Astrocyte (in vitro differentiated cells and primary cell): ENCODE measurements at regions not wholly inside any gene's neighbourhood (a gene's known extent, or its start where the extent isn't known, plus 50 kb on each side); places are given as distances from the start of the nearest gene placed in this dataset.

ENCODE experiments used
- DNase-seq: peaks from one replicate; pipeline ENCODE4 v3.0.0-alpha.2; 2010; ENCODE audit warnings: low read depth
- FAIRE-seq: peaks from 2 replicates; lab custom pipeline; 2011; peaks lifted over from hg19 to GRCh38; lab: Jason Lieb, UNC
- H2AFZ ChIP-seq: 2 replicates; pipeline ENCODE4 v1.6.0; 2012; ENCODE audit warnings: low read depth, low read length, inconsistent platforms
- H3K27ac ChIP-seq: 2 replicates; pipeline ENCODE4 v1.5.1; 2011; ENCODE audit warnings: low read depth, low read length, inconsistent platforms
- H3K27me3 ChIP-seq: 2 replicates; pipeline ENCODE4 v1.6.0; 2011; ENCODE audit warnings: low read length, inconsistent platforms; ENCODE audit not compliant: insufficient read depth
- H3K36me3 ChIP-seq: 2 replicates; pipeline ENCODE4 v1.5.1; 2011; ENCODE audit warnings: low read length, inconsistent platforms; ENCODE audit not compliant: insufficient read depth
- H3K4me1 ChIP-seq: 2 replicates; pipeline ENCODE4 v1.5.1; 2011; ENCODE audit warnings: low read length, inconsistent platforms; ENCODE audit not compliant: insufficient read depth
- H3K4me2 ChIP-seq: 2 replicates; pipeline ENCODE4 v1.6.0; 2012; ENCODE audit warnings: low read length, inconsistent platforms
- H3K4me3 ChIP-seq: 2 replicates; pipeline ENCODE4 v1.5.1; 2011; ENCODE audit warnings: low read depth, mild to moderate bottlenecking, low read length, inconsistent platforms; ENCODE audit not compliant: insufficient read depth
- H3K79me2 ChIP-seq: 2 replicates; pipeline ENCODE4 v1.6.0; 2012; ENCODE audit warnings: mild to moderate bottlenecking, low read length, inconsistent platforms; ENCODE audit not compliant: insufficient read depth
- H3K9ac ChIP-seq: 2 replicates; pipeline ENCODE4 v1.6.0; 2012; ENCODE audit warnings: mild to moderate bottlenecking, low read length, inconsistent platforms
- H3K9me3 ChIP-seq: 2 replicates; pipeline ENCODE4 v1.5.1; 2012; ENCODE audit warnings: low read depth, mild to moderate bottlenecking, low read length, inconsistent platforms; ENCODE audit not compliant: insufficient read depth
- H4K20me1 ChIP-seq: 2 replicates; pipeline ENCODE4 v1.6.0; 2012; ENCODE audit warnings: low read length, inconsistent platforms; ENCODE audit not compliant: insufficient read depth
- H3K27ac Mint-ChIP-seq: one replicate; pipeline ENCODE4 v1.8.0; 2021; ENCODE audit warnings: mild to moderate bottlenecking, mixed read lengths; ENCODE audit not compliant: unreplicated experiment
- H3K27me3 Mint-ChIP-seq: one replicate; pipeline ENCODE4 v1.8.0; 2021; ENCODE audit warnings: low read depth, mixed read lengths; ENCODE audit not compliant: unreplicated experiment
- H3K36me3 Mint-ChIP-seq: one replicate; pipeline ENCODE4 v1.8.0; 2021; ENCODE audit warnings: low read depth, mixed read lengths; ENCODE audit not compliant: unreplicated experiment
- H3K4me1 Mint-ChIP-seq: one replicate; pipeline ENCODE4 v1.8.0; 2021; ENCODE audit warnings: low read depth, mixed read lengths; ENCODE audit not compliant: unreplicated experiment
- H3K4me3 Mint-ChIP-seq: one replicate; pipeline ENCODE4 v1.8.0; 2021; ENCODE audit warnings: mild to moderate bottlenecking, moderate library complexity, mixed read lengths; ENCODE audit not compliant: unreplicated experiment
- H3K9me3 Mint-ChIP-seq: one replicate; pipeline ENCODE4 v1.8.0; 2021; ENCODE audit warnings: mild to moderate bottlenecking, mixed read lengths; ENCODE audit not compliant: unreplicated experiment
- CTCF ChIP-seq: IDR thresholded peaks from 2 replicates; pipeline ENCODE4 v1.5.1; 2011; ENCODE audit warnings: low read depth, mild to moderate bottlenecking, inconsistent platforms, low read length, moderate library complexity; ENCODE audit not compliant: insufficient read depth
- EZH2 ChIP-seq: IDR thresholded peaks from 2 replicates; pipeline ENCODE4 v1.6.1; 2012; ENCODE audit warnings: mild to moderate bottlenecking, low read length, inconsistent platforms; ENCODE audit not compliant: insufficient read depth

DNA sequence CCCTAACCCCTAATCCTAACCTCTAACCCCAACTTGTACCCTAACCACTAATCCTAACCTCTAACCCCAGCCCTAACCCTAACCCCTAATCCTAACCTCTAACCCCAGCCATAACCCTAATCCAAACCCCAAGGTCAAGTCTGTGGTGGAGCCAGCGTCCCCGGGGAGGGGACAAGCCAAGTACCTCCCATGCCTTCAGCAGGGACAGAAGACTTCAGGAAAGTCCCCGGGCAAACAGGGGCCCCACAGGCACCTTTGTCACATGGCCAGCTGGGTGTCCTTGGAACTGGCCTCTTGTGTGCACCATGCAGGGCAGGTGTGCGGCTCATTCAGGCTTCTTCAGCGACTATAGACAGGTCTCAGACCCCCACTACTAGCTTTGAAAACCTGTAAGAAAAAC lies 555.8 kb downstream of the BRD1 start:
- H3K9ac ChIP-seq = no peak overlapping the region
- H3K9me3 ChIP-seq = peaks cover 5% of the 10 kb centered on the region
- Mint-ChIP-seq H3K27ac (no peak overlapping the region), H3K4me1 (no peaks in the 10 kb centered on the region), H3K4me3 (no peak overlapping the region), H3K36me3 (no peaks in the 10 kb centered on the region), H3K27me3 (peaks cover 54% of the 10 kb centered on the region), H3K9me3 (peaks cover 3% of the 10 kb centered on the region)
- FAIRE-seq (no peak), DNase-seq (no peak)
- no peak for TF ChIP-seq CTCF
- no peak for TF ChIP-seq EZH2
- no peak overlapping the region for H3K4me2 ChIP-seq
- H3K4me3 ChIP-seq = no peak overlapping the region
- H3K79me2 ChIP-seq = no peaks in the 10 kb centered on the region
- H4K20me1 ChIP-seq = no peaks in the 10 kb centered on the region
- no peak overlapping the region for H3K27ac ChIP-seq
- no peaks in the 10 kb centered on the region for H3K36me3 ChIP-seq
- H2AFZ ChIP-seq = no peak overlapping the region
- H3K4me1 ChIP-seq = no peaks in the 10 kb centered on the region
- no peaks in the 10 kb centered on the region for H3K27me3 ChIP-seq

DNA sequence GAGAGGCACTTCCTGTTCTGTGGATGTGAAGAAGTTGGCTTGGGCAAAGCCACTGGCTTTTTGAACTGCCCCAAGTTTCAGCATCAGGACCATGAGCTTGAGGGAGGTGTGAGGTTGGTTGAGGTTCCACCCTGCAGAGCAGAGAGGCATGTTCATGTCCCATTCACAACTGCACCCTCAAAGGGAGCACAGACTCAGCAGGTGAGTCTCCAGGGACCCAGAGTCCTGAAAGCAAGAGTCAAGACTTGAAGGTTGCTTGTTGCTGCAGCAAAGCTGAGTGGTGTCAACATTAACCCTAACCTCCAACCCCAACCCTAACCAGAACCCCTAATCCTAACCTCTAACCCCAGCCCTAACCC lies 556.3 kb downstream of the BRD1 start:
- Histone ChIP-seq H3K4me1 (no peaks in the 10 kb centered on the region), H3K79me2 (no peaks in the 10 kb centered on the region), H4K20me1 (no peaks in the 10 kb centered on the region), H3K4me2 (no peak overlapping the region), H3K27me3 (no peaks in the 10 kb centered on the region), H3K27ac (no peak overlapping the region), H3K36me3 (no peaks in the 10 kb centered on the region), H3K9me3 (peaks cover 7% of the 10 kb centered on the region), H3K4me3 (no peak overlapping the region), H3K9ac (no peak overlapping the region), H2AFZ (no peak overlapping the region)
- no peaks in the 10 kb centered on the region for H3K36me3 Mint-ChIP-seq
- no peak overlapping the region for H3K27ac Mint-ChIP-seq
- no peaks in the 10 kb centered on the region for H3K4me1 Mint-ChIP-seq
- H3K4me3 Mint-ChIP-seq = no peak overlapping the region
- FAIRE-seq (no peak), DNase-seq (no peak)
- H3K27me3 Mint-ChIP-seq = peaks cover 59% of the 10 kb centered on the region
- H3K9me3 Mint-ChIP-seq = peaks cover 3% of the 10 kb centered on the region
- TF ChIP-seq CTCF = no peak

- DNase-seq (no peak), FAIRE-seq (no peak)
- H3K27me3 ChIP-seq = no peaks in the 10 kb centered on the region
- no peak overlapping the region for H3K4me3 ChIP-seq
- Mint-ChIP-seq H3K36me3 (no peaks in the 10 kb centered on the region), H3K4me3 (no peak overlapping the region), H3K9me3 (peaks cover 3% of the 10 kb centered on the region), H3K27ac (no peak overlapping the region), H3K27me3 (peaks cover 55% of the 10 kb centered on the region), H3K4me1 (no peaks in the 10 kb centered on the region)
- H3K4me1 ChIP-seq = no peaks in the 10 kb centered on the region
- TF ChIP-seq CTCF = no peak
- TF ChIP-seq EZH2 = no peak
- H4K20me1 ChIP-seq = no peaks in the 10 kb centered on the region
- H3K79me2 ChIP-seq = no peaks in the 10 kb centered on the region
- H3K27ac ChIP-seq = no peak overlapping the region
- no peaks in the 10 kb centered on the region for H3K36me3 ChIP-seq
- H2AFZ ChIP-seq = no peak overlapping the region
- H3K4me2 ChIP-seq = no peak overlapping the region
- H3K9ac ChIP-seq = no peak overlapping the region
- peaks cover 7% of the 10 kb centered on the region for H3K9me3 ChIP-seq
Observed at GRCh38 chr22:49270595-49271368, 556.9 kb downstream of the BRD1 start.
